B cell (primary cell): ENCODE measurements at regions not wholly inside any gene's neighbourhood (a gene's known extent, or its start where the extent isn't known, plus 50 kb on each side); places are given as distances from the start of the nearest gene placed in this dataset.
"Not testable (repeated sequence)": the region's sequence is repeated elsewhere in the genome, so short reads cannot be mapped to it uniquely, and the experiment has no call there.

Source experiments
- EZH2 ChIP-seq: IDR thresholded peaks from 2 replicates; pipeline ENCODE4 v1.6.1; 2012; ENCODE audit warnings: borderline replicate concordance, low read depth, mild to moderate bottlenecking, moderate library complexity, low read length; ENCODE audit not compliant: insufficient read depth, poor library complexity, severe bottlenecking
- TF ChIP-seq, protein P1 (sequence below): fragments of 200-600 bp; IDR thresholded peaks from one replicate; pipeline ENCODE4 v1.8.0; 2022; ENCODE audit warnings: antibody characterized with exemption, mild to moderate bottlenecking

DNA sequence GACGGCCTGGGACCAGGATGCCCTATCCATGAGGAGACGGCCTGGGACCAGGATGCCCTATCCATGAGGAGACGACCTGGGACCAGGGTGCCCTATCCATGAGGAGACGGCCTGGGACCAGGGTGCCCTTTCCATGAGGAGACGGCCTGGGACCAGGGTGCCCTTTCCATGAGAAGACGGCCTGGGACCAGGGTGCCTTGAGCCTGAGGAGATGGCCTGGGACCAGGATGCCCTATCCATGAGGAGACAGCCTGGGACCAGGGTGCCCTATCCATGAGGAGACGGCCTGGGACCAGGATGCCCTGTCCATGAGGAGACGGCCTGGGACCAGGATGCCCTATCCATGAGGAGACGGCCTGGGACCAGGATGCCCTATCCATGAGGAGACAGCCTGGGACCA, 58.6 kb upstream of the VIPR2 start:
- TF ChIP-seq, protein P1, sequence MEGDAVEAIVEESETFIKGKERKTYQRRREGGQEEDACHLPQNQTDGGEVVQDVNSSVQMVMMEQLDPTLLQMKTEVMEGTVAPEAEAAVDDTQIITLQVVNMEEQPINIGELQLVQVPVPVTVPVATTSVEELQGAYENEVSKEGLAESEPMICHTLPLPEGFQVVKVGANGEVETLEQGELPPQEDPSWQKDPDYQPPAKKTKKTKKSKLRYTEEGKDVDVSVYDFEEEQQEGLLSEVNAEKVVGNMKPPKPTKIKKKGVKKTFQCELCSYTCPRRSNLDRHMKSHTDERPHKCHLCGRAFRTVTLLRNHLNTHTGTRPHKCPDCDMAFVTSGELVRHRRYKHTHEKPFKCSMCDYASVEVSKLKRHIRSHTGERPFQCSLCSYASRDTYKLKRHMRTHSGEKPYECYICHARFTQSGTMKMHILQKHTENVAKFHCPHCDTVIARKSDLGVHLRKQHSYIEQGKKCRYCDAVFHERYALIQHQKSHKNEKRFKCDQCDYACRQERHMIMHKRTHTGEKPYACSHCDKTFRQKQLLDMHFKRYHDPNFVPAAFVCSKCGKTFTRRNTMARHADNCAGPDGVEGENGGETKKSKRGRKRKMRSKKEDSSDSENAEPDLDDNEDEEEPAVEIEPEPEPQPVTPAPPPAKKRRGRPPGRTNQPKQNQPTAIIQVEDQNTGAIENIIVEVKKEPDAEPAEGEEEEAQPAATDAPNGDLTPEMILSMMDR, result not testable (repeated sequence)
- not testable (repeated sequence) for TF ChIP-seq EZH2
